Lower leg skin (tissue), 3 donors: ENCODE measurements at regions not wholly inside any gene's neighbourhood (a gene's known extent, or its start where the extent isn't known, plus 50 kb on each side); places are given as distances from the start of the nearest gene placed in this dataset.
"Not testable (repeated sequence)": the region's sequence is repeated elsewhere in the genome, so short reads cannot be mapped to it uniquely, and the experiment has no call there.

Source experiments
- CTCF ChIP-seq, 3 donors: fragments of 450-650 bp; IDR thresholded peaks; one replicate each; pipeline ENCODE4 v1.5.1; 2016; ENCODE audit warnings: antibody characterized with exemption in 3 of 3, mild to moderate bottlenecking in 3 of 3, moderate library complexity in 2 of 3
- POLR2A ChIP-seq, 2 donors: fragments of 450-650 bp; IDR thresholded peaks; one replicate each; pipeline ENCODE4 v1.6.1; 2016 to 2017; ENCODE audit warnings: antibody characterized with exemption in 2 of 2, mild to moderate bottlenecking in 1 of 2, moderate library complexity in 1 of 2

- not testable (repeated sequence) for TF ChIP-seq POLR2A, CTCF (IDR thresholded peaks at IDR 0.05)
Measured at GRCh38 chr21:28839237-28839636, 153.4 kb downstream of the LTN1 start.
